HG02870 (cell line): ENCODE measurements at regions not wholly inside any gene's neighbourhood (a gene's known extent, or its start where the extent isn't known, plus 50 kb on each side); places are given as distances from the start of the nearest gene placed in this dataset.

ENCODE experiments used
- ATAC-seq: cut with Tn5 transposase; IDR thresholded peaks from one replicate; pipeline ENCODE4 v1.9.1; 2021; ENCODE audit warnings: mild to moderate bottlenecking, moderate library complexity; ENCODE audit not compliant: unreplicated experiment

GRCh38 chr5:61650661-61651060, 318.6 kb downstream of the ZSWIM6 start:
- no peak for ATAC-seq

DNA sequence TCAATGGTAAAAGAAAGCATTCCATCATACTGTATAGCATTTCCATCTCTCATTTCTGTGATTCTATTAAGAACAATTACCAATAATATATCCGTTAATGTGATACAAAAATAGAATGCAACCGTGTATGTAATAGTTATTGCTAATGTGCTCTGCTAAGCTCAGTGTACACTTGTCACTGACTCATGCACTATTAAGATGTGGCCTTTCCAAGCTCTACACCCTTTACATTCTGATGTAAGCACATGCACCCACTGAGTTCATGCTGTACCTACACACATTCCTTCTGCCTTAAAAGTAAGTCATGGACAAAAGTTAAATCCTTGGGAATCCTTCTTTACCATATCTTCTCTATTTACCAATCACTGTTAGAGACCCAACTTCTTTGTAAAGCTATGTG, 319.1 kb downstream of the ZSWIM6 start:
- ATAC-seq: no peak

- no peak for ATAC-seq
These were observed 320.9 kb downstream of the ZSWIM6 start for GRCh38 chr5:61652916-61653315.

DNA sequence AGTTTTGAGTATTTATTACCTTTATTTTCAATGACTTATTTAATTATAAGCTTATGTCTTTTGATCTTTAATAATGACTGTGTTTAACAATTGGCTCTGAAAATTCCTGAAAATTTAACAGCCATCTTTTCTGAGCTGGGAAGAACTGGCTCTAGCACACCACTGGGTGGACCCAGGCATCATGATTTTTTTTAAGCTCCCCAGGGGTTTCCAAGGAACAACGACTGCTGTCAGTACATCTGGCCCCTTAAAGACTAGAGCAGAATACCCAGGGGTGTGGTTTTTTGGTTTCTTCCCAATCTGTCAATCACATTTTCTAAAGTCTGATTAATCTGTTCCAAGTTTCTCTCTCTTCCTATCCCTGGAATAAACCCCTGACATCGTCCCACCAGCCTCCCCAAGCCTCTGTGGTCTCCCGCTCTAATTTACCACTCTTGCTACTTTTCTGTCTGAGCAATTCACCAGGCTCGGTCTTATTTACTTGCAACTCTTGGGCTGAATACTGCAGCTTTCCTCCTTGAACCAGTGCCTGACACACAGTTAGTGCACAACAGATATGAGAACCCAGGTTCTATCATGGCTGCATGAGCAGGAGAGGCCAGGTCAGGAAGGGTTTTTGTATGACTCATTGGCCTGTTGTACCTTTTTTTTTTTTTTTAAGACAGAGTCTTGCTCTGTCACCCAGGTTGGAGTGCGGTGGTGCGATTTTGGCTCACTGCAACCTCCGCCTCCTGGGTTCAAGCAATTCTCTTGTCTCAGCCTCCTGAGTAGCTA, 321.9 kb downstream of the ZSWIM6 start:
- no peak for ATAC-seq

DNA sequence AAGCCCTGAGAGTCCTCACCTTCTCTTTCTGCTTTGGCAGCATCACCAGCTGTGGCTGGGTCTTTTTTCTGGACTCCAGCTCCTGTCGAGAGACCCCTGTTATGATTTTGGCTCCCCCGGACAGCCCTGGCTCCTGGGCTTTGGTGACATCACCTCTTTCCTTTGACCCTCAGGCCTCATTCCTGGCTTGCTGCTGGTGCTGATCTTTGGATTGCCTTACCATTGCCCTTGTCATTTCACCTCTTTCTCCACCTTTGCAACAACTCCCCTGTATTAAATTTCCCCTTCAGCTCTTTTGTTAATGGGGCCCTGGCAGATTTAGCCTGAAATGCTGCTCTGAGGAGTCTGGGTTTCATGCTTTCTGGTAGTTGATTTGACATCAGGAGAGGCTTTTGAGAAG, 322.8 kb downstream of the ZSWIM6 start:
- no peak for ATAC-seq

DNA sequence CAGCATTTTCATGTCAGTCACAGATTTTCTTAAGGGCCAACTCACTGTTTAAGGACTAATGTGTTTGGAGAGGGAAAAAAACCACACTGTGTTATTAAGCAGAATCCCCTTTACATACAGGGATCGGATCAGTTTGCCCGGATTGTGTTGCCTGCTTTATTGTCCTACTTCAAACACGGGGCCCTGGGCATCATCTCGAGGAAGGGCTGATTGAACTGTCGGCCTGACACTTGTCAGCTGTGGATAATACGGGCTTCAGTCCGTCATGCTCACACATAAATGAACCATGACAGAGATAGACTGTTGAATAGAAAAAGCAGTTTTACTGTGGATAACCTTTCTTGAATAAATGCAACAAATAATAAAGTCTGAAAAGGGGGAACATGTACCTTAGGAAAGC, 325.0 kb downstream of the ZSWIM6 start:
- no peak for ATAC-seq

DNA sequence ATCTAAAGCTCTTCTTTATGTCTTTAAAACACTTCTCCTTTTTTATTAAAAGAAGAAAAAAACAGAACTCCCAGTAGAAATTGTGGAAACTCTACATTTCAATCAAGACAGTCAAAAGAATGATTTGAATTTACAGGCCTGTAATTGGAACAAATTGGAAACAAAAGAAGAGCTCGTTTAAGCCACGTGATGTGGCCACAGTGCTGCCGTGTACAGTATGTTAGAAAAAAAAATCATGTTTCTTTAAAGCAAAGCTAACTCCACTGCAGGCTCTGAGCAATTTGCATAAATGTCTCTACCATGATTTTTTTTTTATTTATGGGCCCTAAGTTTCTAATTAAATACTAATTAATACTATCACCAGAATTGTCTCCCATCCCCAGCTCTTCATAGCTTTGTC, 325.6 kb downstream of the ZSWIM6 start:
- no peak for ATAC-seq

- ATAC-seq: peak; percentile 79
These were observed 326.5 kb downstream of the ZSWIM6 start for GRCh38 chr5:61658592-61659008.

GRCh38 chr5:61659221-61659696, 327.2 kb downstream of the ZSWIM6 start:
- ATAC-seq: no peak

DNA sequence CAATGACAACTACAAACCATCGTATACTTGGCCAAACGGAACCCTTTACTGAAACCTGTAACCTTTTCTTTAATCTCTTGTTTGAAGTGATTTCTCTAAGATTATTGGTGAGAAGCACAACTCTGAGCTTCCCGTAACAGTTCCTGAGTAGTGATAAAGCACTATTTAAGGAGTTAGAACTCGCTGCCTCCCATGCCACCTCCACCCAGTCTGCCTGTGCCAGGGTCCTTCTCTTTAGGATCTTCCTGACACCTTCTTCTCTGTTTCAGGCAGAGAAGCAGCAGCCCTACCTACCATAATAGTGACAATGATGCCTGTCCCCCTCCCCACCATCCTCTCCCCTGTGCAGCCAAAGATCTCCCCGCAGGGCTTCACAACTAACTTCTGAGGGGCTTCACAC, 330.6 kb downstream of the ZSWIM6 start:
- ATAC-seq: no peak

DNA sequence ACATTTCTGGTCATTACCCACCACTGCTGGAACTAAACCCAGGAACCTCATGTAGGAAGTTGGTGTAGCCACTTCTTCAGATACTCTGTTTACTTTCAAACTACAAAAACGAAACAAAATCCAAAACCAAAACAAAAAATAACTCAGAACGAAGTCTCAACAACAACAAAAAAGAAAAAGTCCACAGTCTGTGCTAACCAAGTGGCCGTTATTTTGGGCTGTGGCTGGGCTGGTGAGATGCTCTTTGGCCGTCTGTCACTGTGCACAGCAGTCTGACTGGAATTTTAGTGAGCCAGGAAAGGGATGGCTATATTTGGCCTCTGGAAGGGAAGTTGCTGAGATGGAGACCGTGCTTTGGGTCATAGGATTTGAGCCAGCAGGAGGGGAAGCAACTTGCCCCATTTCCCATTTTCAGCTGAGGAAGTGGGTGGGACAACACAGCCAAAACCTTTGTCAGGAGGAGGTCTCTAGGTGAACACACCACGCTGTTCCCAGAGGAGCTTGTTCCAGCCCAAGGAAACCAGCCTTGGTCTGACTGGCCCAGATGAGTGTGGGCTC, 334.1 kb downstream of the ZSWIM6 start:
- ATAC-seq: no peak

DNA sequence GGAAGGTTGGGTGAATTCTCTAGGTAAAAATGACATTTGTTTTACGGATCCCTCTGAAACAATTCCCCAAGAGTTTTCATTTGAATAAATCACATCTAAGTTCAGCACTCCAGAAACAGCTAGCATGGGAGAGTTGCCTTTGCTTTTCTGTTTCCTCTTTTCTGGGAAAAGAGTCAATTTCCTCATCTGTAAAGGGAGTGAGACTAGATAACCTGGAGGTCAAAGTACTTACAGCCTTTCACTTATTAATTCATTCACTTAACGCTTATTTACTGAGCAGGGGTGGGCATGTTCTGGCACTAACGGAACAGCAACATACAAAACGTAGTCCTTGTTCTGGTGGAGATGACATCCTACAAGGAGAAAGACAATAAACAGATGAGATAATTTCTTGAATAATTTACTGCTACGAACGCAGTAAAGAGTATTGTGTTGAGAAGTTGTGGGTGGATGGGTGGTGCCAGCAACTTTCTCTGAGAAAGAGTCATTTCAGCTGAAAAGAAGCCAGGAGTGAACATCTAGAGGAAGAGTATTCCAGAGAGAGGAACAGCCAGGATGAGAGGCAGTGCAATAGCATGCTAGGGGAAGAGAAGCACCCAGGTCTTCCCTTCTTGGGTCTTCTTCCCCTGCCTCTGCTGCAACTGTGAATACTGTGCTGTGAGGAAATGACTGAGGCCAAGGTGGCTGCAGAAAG, 335.6 kb downstream of the ZSWIM6 start:
- ATAC-seq: no peak

- no peak for ATAC-seq
These were observed 337.5 kb downstream of the ZSWIM6 start for GRCh38 chr5:61669531-61669930.

- no peak for ATAC-seq
These were observed 338.9 kb downstream of the ZSWIM6 start for GRCh38 chr5:61670941-61671340.

- ATAC-seq: no peak
These were observed 341.1 kb downstream of the ZSWIM6 start for GRCh38 chr5:61673007-61673735.

DNA sequence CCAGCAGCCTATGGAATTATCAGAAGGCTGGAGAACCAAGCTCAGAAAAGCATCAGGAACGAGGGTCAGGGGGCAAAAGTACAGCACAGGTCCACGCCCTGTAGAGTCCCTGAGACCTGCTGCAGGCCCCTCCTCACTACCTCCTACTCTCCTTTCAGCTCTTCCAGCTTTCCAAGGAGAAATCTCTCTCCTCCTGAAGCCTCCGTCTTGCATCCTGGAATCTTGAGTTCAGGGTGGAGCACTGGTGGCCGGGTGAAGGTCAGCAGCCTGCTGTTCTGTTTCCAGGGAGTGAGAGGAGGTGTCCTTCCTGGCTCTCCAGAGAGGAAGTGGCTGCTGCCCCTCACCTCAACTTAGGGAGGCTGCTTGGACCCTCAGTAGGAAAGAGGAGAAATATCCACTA, 342.3 kb downstream of the ZSWIM6 start:
- ATAC-seq: no peak

GRCh38 chr5:61675015-61675692, 343.1 kb downstream of the ZSWIM6 start:
- ATAC-seq: no peak

GRCh38 chr5:61677220-61677619, 345.2 kb downstream of the ZSWIM6 start:
- no peak for ATAC-seq

- no peak for ATAC-seq
These were observed 346.9 kb downstream of the ZSWIM6 start for GRCh38 chr5:61678966-61679365.

DNA sequence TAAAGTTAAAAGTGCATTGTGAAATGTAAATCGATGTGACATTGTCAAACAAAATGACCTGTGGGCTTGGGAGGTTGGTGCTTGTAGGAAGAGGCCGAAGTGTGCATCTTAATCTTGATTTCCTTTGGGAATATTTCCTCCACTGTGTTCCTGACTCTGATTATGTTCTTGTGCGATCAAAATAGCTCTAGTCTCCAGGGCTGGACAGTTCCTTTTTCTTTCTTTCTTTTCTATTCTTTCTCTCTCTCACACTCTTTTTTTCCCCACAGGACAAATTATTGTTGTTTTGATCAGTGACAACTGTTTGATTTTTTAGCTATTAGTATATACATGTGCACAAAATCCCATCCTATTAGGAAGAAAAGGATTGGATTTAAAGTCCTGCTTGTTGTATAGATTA, 347.5 kb downstream of the ZSWIM6 start:
- no peak for ATAC-seq

- no peak for ATAC-seq
These were observed 348.2 kb downstream of the ZSWIM6 start for GRCh38 chr5:61680247-61680646.
